ENCODE measurements at regions not wholly inside any gene's neighbourhood (a gene's known extent, or its start where the extent isn't known, plus 50 kb on each side); places are given as distances from the start of the nearest gene placed in this dataset.

GRCh38 chr6:53411451-53411850 lies 62.7 kb upstream of the ELOVL5 start:
- no peaks in the 10 kb centered on the region for H3K36me3 Mint-ChIP-seq (ENCODE audit: low read depth)
- no peak for DNase-seq
- no peak overlapping the region for H3K4me3 Mint-ChIP-seq
- H3K4me1 Mint-ChIP-seq = peaks cover 10% of the 10 kb centered on the region
- TF ChIP-seq, protein P1, sequence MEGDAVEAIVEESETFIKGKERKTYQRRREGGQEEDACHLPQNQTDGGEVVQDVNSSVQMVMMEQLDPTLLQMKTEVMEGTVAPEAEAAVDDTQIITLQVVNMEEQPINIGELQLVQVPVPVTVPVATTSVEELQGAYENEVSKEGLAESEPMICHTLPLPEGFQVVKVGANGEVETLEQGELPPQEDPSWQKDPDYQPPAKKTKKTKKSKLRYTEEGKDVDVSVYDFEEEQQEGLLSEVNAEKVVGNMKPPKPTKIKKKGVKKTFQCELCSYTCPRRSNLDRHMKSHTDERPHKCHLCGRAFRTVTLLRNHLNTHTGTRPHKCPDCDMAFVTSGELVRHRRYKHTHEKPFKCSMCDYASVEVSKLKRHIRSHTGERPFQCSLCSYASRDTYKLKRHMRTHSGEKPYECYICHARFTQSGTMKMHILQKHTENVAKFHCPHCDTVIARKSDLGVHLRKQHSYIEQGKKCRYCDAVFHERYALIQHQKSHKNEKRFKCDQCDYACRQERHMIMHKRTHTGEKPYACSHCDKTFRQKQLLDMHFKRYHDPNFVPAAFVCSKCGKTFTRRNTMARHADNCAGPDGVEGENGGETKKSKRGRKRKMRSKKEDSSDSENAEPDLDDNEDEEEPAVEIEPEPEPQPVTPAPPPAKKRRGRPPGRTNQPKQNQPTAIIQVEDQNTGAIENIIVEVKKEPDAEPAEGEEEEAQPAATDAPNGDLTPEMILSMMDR (IDR thresholded peaks at IDR 0.05) = no peak
- no peaks in the 10 kb centered on the region for H3K9me3 Mint-ChIP-seq
- H3K27ac Mint-ChIP-seq = no peak overlapping the region
- peaks cover 3% of the 10 kb centered on the region for H3K27me3 Mint-ChIP-seq (ENCODE audit: low read depth, poor library complexity)

- Mint-ChIP-seq H3K4me3 (no peak overlapping the region), H3K4me1 (peaks cover 10% of the 10 kb centered on the region), H3K27me3 (ENCODE audit: low read depth, poor library complexity) (peaks cover 3% of the 10 kb centered on the region), H3K36me3 (ENCODE audit: low read depth) (no peaks in the 10 kb centered on the region), H3K9me3 (no peaks in the 10 kb centered on the region), H3K27ac (no peak overlapping the region)
- DNase-seq = no peak
- TF ChIP-seq, protein P1 (IDR thresholded peaks at IDR 0.05) = no peak
Measured at GRCh38 chr6:53410508-53411258, 61.9 kb upstream of the ELOVL5 start.

DNA sequence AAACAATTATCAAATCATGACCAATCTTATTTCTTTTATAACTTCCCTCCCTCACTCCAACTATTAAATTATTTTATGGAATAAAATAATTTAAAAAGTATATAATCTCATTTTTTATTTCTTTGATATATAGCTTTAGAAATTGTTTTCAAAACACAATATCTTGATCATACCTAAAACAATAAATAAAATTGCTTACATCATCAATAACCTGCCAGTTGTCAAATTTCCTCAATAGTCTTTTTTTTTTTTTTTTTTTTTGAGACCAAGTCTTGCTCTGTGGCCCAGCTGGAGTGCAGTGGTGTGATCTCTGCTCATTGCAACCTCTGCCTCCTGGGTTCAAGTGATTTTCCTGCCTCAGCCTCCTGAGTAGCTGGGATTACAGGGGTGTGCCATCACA lies 60.1 kb upstream of the ELOVL5 start:
- DNase-seq = no peak
- no peak overlapping the region for H3K4me3 Mint-ChIP-seq
- no peaks in the 10 kb centered on the region for H3K36me3 Mint-ChIP-seq (ENCODE audit: low read depth)
- H3K27ac Mint-ChIP-seq = no peak overlapping the region
- H3K4me1 Mint-ChIP-seq = peaks cover 10% of the 10 kb centered on the region
- TF ChIP-seq, protein P1 (IDR thresholded peaks at IDR 0.05) = no peak
- H3K9me3 Mint-ChIP-seq = peaks cover 2% of the 10 kb centered on the region
- no peaks in the 10 kb centered on the region for H3K27me3 Mint-ChIP-seq (ENCODE audit: low read depth, poor library complexity)

DNA sequence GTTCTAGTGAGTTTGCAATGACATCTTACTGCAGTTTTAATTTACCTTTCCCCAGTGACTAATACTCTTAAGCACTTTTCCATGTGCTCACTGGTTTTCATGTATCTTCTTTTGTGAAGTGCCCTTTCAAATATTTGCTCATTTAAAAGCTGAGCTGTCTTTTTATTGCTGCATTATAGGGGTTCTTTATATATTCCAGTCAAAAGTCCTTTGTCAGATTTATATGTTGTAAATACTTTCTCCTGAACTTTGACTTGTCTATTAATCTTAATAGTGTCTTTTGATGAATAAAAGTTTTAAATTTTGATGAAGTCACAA lies 50.2 kb upstream of the ELOVL5 start:
- Mint-ChIP-seq H3K4me3 (no peak overlapping the region), H3K36me3 (ENCODE audit: low read depth) (no peaks in the 10 kb centered on the region), H3K9me3 (peaks cover 14% of the 10 kb centered on the region), H3K27me3 (ENCODE audit: low read depth, poor library complexity) (peaks cover 3% of the 10 kb centered on the region), H3K27ac (no peak overlapping the region), H3K4me1 (no peaks in the 10 kb centered on the region)
- no peak for DNase-seq
- TF ChIP-seq, protein P1 (IDR thresholded peaks at IDR 0.05) = no peak

GRCh38 chr6:53398247-53399026 lies 49.7 kb upstream of the ELOVL5 start:
- no peaks in the 10 kb centered on the region for H3K4me1 Mint-ChIP-seq
- H3K9me3 Mint-ChIP-seq = peaks cover 11% of the 10 kb centered on the region
- H3K27ac Mint-ChIP-seq = no peak overlapping the region
- no peak overlapping the region for H3K4me3 Mint-ChIP-seq
- no peaks in the 10 kb centered on the region for H3K36me3 Mint-ChIP-seq (ENCODE audit: low read depth)
- DNase-seq = no peak
- TF ChIP-seq, protein P1 (IDR thresholded peaks at IDR 0.05) = no peak
- H3K27me3 Mint-ChIP-seq (ENCODE audit: low read depth, poor library complexity) = peaks cover 3% of the 10 kb centered on the region
